Nephron progenitor cell (in vitro differentiated cells): ENCODE measurements at regions not wholly inside any gene's neighbourhood (a gene's known extent, or its start where the extent isn't known, plus 50 kb on each side); places are given as distances from the start of the nearest gene placed in this dataset.

Experiments
- DNase-seq: peaks from one replicate; pipeline ENCODE4 v3.0.0; 2021
- H3K27ac Mint-ChIP-seq: 2 replicates; pipeline ENCODE4 v1.8.0; 2021; ENCODE audit warnings: mild to moderate bottlenecking, moderate library complexity, mixed read lengths
- H3K27me3 Mint-ChIP-seq: 2 replicates; pipeline ENCODE4 v1.8.0; 2021; ENCODE audit warnings: mild to moderate bottlenecking, low read depth, mixed read lengths; ENCODE audit not compliant: poor library complexity
- H3K36me3 Mint-ChIP-seq: 2 replicates; pipeline ENCODE4 v1.8.0; 2021; ENCODE audit warnings: low read depth, mixed read lengths
- H3K4me1 Mint-ChIP-seq: 2 replicates; pipeline ENCODE4 v1.8.0; 2021; ENCODE audit warnings: mixed read lengths
- H3K4me3 Mint-ChIP-seq: 2 replicates; pipeline ENCODE4 v1.8.0; 2021; ENCODE audit warnings: mild to moderate bottlenecking, moderate library complexity, mixed read lengths
- H3K9me3 Mint-ChIP-seq: 2 replicates; pipeline ENCODE4 v1.8.0; 2021; ENCODE audit warnings: mild to moderate bottlenecking, moderate library complexity, mixed read lengths
- TF ChIP-seq, protein P1 (sequence below): fragments of 200-600 bp; sonication (generic); IDR thresholded peaks from 2 replicates; pipeline ENCODE4 v1.5.0; 2021; ENCODE audit warnings: antibody characterized with exemption

DNA sequence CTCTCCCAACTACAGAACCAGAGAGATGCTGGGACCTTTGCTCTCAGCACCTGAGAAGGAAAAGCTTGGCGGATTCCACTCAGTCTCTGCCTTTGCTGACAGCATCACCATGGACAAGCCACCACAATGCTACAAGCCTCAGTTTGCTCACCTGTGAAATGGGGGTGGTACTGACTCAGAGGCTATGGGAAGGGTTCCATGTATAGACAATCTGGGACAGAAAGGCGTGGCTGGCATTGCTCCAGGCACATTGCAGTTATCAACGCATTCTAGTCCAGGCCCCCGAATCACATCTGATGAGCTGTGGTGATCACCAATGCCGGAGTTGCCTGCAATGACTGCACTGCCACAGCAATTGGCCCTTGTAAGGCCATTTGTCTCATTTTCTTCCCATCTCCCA, 72.6 kb downstream of the ISX start:
- TF ChIP-seq, protein P1, sequence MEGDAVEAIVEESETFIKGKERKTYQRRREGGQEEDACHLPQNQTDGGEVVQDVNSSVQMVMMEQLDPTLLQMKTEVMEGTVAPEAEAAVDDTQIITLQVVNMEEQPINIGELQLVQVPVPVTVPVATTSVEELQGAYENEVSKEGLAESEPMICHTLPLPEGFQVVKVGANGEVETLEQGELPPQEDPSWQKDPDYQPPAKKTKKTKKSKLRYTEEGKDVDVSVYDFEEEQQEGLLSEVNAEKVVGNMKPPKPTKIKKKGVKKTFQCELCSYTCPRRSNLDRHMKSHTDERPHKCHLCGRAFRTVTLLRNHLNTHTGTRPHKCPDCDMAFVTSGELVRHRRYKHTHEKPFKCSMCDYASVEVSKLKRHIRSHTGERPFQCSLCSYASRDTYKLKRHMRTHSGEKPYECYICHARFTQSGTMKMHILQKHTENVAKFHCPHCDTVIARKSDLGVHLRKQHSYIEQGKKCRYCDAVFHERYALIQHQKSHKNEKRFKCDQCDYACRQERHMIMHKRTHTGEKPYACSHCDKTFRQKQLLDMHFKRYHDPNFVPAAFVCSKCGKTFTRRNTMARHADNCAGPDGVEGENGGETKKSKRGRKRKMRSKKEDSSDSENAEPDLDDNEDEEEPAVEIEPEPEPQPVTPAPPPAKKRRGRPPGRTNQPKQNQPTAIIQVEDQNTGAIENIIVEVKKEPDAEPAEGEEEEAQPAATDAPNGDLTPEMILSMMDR = no peak
- Mint-ChIP-seq H3K36me3 (no peaks in the 10 kb centered on the region), H3K4me1 (peaks cover 25% of the 10 kb centered on the region)

DNA sequence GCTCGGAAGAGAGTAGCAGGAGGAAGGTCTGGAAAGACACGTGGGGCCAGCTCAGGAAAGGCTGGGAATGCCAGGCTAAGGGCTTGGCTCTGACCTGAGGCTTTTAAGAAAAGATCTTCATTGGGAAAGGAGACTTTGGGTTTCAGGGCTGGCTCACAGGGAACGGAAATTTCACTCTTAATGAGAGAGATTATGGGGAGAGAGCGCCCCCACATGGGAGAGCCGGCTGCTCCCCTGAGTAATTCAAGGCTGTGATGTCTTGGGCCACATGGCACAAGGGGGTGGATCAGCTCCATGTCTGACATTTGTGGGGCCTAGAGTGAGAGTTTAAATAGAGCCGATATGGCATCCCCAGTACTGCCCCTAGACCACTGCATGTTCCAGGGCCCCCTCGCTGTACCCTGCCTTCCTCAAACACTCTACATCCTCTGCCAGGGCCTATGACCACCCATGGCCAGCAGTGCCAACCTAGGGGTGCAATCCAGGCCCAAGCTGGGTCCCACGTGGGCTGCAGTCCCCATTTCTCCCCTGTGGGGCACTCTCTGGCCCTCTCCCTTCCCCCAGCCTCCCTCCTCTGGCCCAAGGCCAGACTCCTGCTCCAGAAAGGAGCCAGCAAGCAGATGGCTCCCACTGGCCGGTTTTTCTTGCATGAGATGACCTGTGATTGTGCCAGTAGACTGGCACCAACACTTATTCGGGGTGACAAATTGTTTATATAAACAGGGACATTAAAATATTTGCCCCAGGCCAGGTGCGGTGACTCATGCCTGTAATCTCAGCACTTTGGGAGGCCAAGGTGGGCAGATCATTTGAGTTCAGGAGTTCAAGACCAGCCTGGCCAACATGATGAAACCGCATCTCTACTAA, 75.2 kb downstream of the ISX start:
- DNase-seq = peak; percentile 58
- peaks cover 14% of the 10 kb centered on the region for H3K9me3 Mint-ChIP-seq
- peaks cover 83% of the 10 kb centered on the region for H3K27me3 Mint-ChIP-seq
- H3K4me1 Mint-ChIP-seq = no peaks in the 10 kb centered on the region
- H3K4me3 Mint-ChIP-seq = no peak overlapping the region
- TF ChIP-seq, protein P1 = peak; percentile 41
- H3K27ac Mint-ChIP-seq = no peak overlapping the region
- no peaks in the 10 kb centered on the region for H3K36me3 Mint-ChIP-seq

More for the DNA sequence above, 72.6 kb downstream of the ISX start:
- Mint-ChIP-seq H3K9me3 (peaks cover 14% of the 10 kb centered on the region), H3K27me3 (peaks cover 68% of the 10 kb centered on the region), H3K27ac (no peak overlapping the region), H3K4me3 (no peak overlapping the region)
- DNase-seq = no peak

DNA sequence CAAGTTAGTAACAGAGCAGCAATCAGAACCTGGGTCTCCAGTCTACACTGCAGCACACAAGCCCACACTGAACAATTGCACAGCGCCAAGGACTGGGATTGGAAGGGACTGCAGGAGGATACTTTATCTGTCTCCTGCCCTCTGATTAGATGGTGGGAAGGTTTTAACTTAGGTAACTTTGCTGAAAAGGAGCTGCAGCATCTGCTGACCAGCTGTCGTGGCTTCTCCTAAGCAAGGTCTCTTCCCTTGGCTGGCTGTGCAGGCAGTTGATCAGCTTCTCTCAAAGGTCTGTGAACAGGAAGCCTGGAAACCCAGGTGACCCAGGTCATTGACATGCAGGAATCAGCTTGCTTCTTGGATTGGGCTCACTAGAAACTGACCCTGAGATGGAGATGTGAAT, 82.4 kb downstream of the ISX start:
- H3K36me3 Mint-ChIP-seq = no peaks in the 10 kb centered on the region
- no peaks in the 10 kb centered on the region for H3K9me3 Mint-ChIP-seq
- H3K27ac Mint-ChIP-seq = no peak overlapping the region
- H3K4me3 Mint-ChIP-seq = no peak overlapping the region
- H3K27me3 Mint-ChIP-seq = peaks cover 91% of the 10 kb centered on the region
- no peak for DNase-seq
- H3K4me1 Mint-ChIP-seq = peaks cover 11% of the 10 kb centered on the region
- TF ChIP-seq, protein P1 = no peak

DNA sequence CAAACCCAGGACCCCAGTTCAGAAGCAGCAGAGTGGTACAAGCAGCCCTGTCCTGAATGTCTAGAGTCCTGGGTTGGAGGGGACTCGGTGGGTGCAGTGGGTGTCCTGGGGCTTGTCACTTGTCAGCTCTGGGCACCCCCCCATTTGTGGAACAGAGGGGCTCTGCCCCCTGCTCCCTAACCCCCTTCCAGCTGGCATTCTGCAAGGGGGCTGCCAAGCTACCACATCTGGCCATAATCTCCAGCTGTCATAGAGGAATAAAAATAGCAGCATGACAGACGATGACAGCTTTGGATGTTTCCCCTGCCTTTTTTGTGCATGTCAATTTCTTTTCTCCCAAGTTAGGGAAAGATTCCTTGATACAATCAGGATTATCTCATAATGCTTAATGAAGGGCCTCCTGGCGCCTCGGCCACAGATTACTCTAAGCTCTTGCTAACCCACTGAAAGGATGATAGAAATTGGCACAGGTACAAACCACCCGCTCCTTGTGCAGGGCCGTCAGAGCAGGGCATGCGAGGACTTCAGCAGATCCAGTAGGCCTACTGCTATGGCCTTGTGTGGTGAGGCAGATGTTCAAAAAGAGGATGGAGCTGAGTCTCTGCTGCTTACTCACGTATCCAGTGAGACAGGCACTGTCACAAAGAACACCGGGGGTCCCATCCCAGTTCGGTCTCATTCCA, 83.0 kb downstream of the ISX start:
- peaks cover 11% of the 10 kb centered on the region for H3K4me1 Mint-ChIP-seq
- H3K27ac Mint-ChIP-seq = no peak overlapping the region
- TF ChIP-seq, protein P1 = no peak
- H3K27me3 Mint-ChIP-seq = peaks cover 88% of the 10 kb centered on the region
- H3K4me3 Mint-ChIP-seq = no peak overlapping the region
- H3K36me3 Mint-ChIP-seq = no peaks in the 10 kb centered on the region
- no peak for DNase-seq
- H3K9me3 Mint-ChIP-seq = no peaks in the 10 kb centered on the region

DNA sequence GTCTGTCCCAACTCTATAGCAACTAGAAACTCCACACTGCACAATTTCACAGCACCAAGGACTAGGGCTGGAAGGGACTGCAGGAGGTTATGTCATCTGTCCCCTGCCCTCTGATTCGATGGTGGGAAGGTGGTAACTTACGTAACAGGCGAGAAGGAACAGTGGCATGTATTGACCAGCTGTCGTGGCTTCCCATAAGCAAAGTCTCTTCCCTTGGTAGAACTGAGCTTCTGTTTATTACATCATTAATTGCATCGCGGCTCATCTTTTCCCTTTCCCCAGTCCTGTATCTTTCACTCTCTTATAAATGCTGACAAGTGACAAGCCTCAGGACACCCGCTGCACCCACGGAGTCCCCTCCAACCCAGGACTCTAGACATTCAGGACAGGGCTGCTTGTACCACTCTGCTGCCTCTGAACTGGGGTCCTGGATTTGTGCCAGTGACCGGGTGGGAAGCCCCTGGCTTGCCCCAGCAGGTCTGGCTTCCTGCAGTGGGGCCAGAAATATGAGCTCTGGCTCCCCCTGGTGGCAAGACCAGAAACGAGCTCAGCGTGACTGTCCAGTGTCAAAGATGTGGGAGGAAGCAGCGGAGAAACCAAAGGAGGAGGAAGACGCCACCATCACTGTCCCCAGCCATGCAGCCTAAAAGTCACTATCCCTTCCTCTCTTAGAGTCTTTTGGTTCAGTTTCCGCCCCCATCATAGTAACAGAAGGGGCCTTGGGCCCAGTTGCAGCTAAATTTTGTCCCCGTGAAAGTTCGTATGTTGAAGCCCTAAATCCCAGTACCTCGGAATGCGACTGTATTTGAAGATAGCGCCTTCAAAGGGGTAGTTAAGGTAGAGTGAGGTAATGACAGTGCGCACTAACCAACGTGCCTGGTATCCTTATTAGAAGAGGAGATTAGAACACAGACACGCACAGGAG, 84.5 kb downstream of the ISX start:
- DNase-seq = peak; percentile 90
- no peak overlapping the region for H3K4me3 Mint-ChIP-seq
- H3K36me3 Mint-ChIP-seq = no peaks in the 10 kb centered on the region
- no peak overlapping the region for H3K27ac Mint-ChIP-seq
- peaks cover 89% of the 10 kb centered on the region for H3K27me3 Mint-ChIP-seq
- no peaks in the 10 kb centered on the region for H3K9me3 Mint-ChIP-seq
- H3K4me1 Mint-ChIP-seq = peaks cover 11% of the 10 kb centered on the region
- TF ChIP-seq, protein P1 = peak; percentile 78
